Fibroblast of skin of right biceps (primary cell): ENCODE measurements at regions not wholly inside any gene's neighbourhood (a gene's known extent, or its start where the extent isn't known, plus 50 kb on each side); places are given as distances from the start of the nearest gene placed in this dataset.

ENCODE experiments used
- DNase-seq: peaks from one replicate; pipeline ENCODE4 v3.0.0-alpha.2; 2013

DNA sequence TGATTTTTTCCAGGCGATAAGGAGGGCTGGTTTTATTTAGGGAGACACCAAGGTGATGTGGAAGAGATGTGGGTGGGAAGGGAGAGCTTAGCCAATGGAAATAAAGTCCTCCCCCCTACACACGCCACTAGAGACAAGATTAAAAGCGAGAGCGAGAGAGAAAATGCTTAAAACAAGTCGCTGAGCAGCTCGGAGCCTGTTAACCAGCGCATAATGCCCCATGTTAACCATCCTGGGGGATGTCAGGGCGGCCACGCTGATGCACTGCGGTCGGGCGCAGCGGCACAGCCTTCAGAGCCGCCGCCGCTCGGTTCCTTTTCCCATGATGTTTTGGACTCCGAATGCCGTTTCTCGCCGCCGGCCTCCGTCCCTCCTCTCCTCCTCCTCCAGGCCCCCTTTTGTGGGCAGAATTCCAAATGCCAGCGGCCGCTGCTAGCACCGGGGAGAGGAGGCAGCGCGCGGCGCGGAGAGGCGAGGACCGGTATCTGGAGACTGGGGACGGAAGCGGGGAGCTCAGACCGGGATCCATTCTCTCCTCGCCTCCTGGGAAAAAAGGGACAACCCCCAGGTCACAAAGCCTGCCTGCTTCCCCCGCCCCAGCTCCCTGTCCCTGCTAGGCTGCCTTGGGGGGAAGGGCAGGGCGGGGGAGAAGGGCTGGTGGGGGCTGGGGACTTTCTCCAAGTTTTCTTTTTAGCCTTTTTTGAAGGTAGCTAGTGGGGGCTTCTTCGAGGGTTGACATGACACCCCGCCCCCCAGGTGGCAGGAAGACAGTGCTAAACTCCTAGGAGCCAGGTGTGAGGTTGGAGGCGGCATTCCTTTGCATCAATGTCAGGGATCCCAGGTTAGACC is 98.1 kb upstream of the CCL2 start:
- peak; percentile 16 for DNase-seq

DNA sequence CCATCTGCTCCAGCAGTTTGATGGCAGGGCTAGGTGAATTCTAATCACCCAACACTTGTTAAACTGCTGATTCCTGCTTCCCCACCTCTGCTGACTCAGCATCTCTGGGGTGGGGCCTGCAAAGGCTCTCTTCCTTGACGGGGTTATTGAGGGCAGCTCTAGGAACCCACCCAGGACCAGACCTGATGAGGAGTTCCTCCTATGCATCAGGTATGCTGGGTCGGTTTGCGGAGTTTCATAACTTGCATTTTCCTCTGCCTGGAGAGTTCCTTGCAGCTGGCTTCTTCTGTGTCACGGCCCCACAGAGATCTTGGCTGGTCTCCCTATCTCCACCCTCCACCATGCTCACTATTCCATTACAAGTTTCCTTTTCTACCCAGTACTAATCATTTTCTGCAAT is 93.4 kb upstream of the CCL2 start:
- no peak for DNase-seq

DNA sequence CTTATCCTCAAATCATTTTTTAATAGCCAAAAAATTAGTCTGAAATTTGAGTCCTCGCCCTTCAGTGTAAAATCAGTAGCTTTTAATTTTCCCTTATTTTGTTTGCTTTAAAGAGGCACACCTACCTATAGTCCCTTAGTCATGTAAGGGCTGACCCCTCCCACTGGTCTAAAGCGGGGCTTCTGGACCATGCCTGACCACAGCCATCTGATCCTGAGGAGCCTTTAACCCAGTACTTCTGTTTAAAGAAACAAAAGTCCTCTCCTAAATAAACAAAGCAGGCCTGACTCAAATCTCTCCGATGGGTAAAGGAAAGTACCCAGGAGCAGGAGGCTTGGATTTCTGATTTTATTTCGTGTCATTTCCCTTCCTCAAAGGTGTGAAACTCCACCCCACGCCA is 92.0 kb upstream of the CCL2 start:
- no peak for DNase-seq

DNA sequence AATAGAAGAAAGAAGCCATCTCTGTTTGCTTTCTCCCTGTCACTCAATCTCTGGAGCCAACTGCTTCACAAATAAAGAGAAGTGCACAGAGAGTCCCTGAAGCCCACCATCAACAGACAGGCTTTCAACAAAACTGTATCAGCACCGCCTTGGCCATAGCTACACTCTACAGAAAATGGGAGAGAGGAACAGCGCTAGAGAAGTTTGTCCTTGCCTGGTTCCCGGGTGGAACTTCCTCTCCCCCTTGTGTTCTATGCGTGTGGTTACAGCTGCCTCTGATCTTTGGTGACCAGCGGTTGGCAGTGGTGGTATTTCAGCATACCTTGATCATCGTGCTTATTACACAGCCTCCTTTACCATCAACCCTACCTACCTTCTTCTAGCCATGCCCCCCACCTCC is 91.4 kb upstream of the CCL2 start:
- DNase-seq = peak; percentile 24

DNA sequence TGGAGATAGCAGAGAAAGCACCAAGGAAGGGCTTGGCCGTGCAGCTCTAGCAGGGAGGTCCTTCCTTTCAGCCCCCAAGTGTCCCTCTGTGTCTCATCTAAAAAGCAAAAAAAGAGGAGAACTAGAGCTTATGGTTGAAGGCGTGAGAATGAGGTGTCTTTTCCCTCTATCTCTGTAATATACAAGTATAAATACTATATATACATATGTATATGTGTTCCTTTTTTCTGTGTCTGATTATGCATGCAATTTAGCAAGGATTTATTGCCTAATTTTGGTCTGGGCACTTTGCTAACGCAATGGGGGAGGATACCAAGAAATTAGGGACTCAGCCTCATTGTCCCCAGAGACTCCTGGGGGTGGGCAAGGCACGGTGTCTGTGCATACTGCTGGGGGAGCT is 90.2 kb upstream of the CCL2 start:
- DNase-seq = no peak

DNA sequence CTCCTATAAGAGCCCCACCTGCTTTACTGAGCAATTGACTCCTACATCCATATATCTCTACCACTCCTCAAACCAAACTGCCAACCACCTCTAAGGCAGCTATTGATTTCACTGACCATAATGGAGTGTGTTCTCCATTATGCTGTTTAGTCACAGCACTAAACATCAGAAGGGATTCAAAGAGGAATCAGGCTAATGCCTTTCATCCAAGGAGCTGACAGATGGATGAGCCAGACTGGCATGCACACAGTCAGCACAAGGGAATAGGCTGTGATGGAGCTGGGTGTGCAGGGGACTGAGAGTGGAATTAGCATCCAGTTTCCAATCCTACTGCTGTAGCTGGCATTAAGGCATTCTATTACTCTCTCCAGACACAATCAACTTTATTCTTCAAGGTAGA is 88.7 kb upstream of the CCL2 start:
- DNase-seq = no peak

DNA sequence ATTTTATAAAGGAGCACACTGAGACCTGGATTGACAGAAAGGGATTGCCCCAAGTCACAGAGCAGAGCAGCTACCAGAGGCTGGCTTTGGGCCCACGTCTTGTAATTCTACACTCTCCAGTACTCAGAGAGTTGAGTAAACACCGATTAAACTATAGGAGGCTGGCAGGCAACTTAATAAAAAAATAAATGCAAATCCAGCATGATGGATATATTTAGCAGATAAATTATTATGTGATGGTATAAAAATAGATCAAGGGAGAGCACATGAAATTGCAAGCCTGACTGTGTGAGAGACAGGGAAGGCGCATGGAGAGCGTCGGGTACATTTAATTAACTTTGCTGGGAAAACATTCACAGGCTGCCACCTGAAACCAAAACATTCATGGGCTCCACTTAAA is 87.7 kb upstream of the CCL2 start:
- DNase-seq = no peak

DNA sequence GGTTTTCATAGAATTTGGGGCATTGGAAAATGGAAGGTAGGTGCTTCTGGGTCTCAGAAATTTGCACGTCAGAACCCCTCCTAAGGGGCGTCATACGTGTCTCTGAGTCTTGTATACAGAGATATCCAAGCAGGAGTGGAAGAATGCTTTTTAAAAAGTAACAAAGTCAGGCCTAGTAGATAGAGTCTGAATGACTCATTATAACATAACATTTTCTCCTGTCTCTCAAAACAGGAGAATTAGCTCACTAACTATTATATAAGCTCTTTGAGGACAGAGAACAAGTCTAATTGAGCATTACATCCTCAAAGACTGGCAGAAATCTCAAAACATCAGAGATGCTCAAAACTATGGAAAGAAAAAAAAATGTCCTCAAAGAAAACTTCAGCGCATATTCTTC is 86.1 kb upstream of the CCL2 start:
- no peak for DNase-seq

DNA sequence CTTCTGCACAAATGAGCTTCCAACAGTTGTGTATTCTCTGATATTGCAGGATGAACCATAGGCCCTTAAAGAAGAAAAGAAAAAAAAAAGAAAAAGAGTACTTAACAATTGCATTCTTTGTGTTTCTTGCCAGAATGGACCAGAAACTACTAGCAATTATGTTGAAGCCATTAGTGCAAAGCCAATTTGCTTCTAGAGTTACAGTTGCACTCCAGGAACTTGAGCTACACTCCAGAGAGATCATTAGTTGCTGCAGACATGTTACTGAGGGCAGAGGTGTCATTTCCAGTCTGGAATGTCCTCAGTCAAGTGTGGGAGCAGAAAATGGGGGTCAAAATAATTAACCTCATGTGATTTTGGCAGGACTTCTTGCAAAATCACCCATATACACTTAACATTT is 85.6 kb upstream of the CCL2 start:
- DNase-seq = no peak

DNA sequence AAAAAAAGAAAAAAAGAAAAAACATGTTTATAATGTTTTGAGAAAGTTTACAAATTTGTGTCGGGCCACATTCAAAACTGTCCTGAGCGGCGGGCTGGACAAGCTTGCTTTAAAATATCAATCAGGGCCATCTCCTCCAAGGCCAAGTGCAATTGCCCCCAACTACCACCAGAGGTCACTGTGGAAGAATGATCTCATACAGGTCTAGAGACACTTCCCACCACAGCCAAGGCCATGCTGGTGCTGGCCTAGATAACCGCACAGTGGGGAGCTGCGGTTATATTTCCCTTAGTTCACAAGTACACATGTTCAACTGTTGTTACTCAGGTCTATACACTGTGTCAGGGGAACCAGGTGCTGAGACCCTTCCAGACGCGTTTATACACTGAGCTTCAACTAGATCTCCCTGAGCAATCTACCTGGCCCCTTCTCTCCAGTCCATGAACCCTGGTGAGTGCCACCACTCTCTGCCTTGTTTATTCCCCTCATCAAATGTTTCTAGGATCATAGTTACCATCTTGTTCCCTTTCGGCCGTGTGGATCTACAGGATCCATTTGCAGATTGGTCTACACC is 83.8 kb upstream of the CCL2 start:
- DNase-seq = peak; percentile 48

DNA sequence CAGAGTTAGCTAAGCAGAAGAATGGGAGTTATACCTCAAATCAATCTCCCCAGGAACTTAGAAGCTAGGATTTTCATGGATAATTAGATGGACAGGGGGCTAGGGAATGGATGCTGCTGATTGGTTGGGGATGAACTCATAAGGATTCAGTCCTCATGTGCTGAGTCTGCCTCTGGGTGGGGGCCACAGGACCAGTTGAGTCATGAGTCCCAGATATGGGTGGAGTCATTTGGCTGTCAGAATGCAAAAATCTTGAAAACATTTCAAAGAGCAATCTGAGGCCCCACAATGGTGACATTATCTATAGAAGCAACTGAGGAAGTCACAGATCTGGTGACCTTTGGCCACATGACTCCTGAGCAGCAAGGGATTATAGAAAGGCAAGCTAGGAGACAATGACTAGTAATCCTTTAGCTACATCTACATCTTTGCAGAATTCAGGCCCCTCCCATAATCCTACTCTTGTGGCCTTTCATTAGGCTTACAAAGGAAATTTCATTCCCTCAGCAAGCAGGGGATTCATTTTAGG is 82.6 kb upstream of the CCL2 start:
- no peak for DNase-seq

DNA sequence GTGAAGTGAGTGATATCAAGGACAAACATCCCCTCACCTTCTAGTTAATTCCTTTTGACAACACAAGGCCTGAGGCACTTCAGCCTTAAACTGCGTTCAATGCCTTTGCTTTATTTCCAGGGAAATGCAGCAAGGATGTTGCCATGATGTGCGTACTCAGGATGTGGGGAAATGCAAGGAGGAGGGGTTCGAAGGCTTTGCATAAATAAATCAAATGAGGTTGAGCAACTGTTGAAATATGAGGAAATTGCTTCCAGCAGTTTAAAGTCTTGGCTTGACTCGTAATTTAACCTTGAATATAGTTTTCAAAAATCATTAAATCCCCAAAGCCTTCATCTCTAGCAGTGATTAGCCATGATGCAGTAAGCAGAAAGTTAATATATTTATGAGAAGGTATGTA is 81.8 kb upstream of the CCL2 start:
- peak; percentile 73 for DNase-seq

DNA sequence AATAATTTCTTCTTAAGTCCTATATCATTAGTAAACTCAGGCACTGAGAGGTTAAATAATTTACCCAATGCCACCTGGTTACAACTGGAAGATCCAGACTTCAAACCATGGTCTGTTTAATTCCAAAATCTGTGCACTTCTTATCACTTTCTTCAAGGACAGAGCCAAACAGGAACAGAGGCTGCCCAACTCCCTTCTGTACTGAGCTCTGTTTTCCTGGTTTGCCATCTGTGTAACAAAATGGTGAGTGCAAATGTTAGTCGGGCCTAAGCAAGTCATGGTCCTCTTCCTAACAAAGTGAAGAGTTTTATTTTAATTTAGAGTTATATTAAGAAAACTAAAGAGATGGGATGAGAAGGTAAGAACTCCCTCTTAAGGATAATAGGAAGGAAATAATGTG is 80.6 kb upstream of the CCL2 start:
- DNase-seq = no peak

DNA sequence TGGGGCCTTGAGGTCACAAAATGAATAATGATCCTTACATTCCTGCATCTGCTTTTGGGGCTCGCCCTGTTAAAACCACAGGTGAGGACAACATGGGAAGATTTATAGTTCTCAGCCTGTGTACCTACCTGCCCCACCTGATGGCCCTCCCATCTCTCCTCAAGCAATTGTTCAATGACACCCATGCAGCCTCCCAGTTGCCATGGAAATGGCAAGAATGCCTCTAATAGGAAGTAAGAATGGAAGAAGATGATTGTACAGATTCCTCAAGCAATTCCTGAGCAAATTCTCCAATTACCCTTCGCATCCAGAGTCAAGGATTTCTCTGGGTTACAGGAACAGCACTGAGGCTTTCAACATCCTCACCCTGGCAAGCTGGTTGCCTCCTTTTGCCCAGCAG is 78.6 kb upstream of the CCL2 start:
- no peak for DNase-seq

DNA sequence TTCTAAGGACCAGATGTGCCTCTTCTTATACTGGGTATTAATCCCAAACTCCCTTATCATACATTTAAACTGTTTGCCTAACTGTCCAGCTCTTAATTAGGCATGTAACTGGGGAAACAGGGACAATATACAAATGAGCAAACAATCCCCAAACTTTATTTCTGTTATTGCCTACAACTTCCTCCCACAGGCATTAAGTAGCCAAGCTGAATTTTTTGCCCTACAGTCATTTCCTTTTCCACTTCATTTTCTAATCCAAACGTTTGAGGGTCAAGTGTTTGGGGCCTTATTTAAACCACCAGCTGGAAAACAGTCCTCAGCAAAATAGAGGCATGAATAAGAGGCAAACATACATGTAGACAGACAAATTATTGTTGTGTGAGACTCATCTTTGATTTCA is 77.4 kb upstream of the CCL2 start:
- DNase-seq = peak; percentile 67

DNA sequence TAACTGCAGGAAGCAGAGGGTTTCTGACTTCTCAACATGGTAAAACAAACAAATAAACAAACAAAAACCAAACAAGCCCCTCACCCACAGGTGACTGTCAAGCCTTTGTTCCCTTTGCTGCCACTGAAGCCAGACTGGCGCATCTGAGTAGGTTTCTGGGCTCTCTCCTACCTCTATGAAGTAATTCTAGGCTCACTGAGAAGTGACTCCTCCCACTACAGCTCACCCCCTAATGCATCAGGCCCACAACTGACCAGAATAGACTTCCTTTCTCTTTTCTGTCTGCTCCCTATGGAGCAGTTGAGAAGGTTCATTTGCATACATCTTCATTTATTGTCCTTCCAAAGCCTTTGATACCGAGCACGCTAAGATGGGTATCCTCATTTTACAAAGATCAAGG is 77.0 kb upstream of the CCL2 start:
- DNase-seq = no peak

DNA sequence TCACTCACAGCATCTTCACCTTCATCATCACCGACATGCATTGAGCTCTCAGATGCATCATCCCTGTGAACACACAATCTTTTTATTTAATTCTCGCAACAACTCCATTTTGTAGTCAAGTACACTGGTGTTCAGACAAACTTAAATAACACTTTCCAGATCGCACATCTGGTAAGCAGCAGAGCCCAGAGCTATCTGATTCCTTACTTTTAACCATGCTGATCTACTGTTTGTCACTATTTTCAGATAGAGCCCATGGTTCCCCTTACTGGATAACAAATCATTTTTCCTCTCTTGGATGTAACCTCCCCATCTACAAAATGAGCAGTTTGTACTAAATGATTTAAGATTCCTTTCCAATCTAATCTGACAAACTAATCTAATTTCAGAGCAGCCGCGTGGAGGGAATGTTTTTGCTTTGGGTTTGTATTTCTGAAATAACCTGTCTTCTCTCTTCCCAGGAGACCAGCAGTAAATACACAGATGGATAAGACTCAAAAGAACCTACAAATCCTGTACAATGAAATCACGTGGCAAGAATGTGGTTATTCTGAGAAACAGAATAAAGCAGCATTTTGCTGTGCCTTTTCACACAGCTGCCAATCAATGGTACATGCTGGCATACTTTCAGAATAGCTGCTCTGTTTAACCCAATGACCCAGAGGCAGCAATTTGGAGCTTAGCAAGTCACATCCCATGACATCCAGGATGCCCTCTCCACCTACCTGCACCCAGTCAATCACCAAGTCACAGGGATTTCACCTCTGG is 72.9 kb upstream of the CCL2 start:
- no peak for DNase-seq

DNA sequence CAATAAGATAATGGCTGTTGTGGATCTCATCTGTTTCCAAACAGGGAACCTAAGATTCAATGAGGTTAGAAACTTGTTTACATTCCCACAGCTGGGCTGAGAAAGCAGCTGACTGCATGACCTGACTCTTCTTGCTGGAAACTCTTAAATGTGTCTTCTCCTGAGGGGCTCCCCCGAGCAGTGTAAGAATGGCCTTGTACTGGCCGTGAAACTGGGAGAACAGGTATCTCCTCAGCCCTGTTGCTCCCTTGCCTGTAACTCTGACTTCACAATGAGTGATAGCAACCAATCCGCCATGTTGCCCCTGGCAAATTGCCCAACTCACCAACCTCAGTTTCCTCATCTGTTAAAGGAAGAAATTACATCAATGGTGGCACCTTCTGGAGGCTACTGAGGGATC is 59.1 kb upstream of the CCL2 start:
- DNase-seq = no peak

DNA sequence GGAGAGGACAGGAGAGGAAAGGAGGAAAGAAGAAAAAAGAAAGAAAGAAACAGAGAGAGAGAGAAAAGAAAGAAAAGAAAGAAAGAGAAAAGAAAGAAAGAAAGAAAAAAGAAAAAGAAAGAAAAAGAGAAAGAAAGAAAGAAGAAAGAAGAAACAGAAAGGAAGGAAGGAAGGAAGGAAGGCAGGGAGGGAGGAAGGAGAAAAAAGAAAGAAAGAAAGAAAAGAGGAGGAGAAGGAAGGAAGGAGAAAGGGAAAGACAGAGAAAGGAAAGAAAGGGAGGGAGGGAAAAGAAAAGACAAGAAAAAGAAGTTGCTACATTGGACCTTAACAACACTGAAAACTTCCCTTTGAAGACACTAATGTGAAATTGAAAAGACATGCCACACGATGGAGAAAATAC is 56.6 kb upstream of the CCL2 start:
- DNase-seq = no peak

DNA sequence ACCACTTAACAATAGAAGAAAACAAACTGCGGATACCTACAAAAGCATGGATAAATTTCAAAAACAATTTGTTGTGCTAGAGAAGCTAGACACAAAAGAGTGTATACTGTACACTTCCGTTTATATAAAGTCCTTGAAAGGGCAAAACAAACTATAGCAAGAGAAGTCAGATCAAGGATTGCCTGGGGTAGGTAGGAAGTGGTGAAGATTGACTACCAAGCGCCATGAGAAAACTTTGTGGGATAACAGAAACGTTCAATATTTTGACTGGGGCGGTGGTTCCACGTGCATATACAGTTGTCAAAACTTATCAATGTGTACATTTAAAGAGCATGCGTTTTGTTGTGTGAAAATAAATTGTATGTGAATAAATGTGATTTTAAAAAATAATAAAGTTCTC is 55.6 kb upstream of the CCL2 start:
- no peak for DNase-seq

DNA sequence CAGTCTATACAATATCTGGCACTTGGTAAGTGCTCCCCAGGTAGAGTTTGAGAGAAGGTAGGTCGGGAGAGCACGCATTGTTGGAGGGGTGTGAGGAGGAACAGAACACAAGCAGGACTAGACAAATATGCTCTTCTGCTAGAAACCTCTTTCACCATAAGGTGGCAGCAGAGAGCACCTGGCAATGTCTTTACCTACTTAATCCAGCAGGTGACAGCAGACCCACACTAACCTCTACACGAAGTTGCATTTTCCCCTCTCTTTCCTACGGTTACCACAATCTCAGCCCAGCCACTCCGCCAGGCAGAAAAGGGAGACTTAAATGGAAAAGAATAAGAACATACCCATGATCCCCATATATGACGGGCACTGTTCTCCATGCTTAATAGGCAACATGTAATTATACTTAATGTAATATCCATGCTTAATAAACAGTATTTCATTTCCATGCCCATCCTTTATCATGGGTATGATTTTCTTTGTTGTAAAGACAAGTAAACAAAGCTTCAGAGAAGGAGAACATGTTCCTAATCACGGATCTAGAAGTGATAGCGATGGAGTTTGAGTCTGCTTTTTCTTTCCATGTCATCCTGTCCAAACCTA is 55.1 kb upstream of the CCL2 start:
- peak; percentile 74 for DNase-seq

DNA sequence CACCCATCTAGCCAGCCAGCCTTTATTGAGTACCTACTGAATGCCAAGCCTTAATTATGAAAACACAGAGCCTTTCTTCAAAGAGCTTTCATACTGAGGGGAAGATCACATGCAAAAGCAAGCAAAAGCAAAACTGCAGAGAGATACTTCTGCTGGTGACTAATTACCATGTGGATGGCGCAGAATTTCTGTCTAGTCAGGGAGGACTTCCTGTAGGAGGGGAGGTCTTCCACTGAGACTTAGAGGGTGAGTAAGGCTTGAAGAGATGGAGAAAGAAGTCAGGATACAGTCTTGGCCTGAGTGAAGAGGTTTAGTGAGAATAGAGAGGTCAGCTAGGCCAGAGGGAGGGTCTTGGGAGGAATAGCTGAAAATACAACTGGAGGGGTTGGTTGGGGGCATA is 53.9 kb upstream of the CCL2 start:
- no peak for DNase-seq

DNA sequence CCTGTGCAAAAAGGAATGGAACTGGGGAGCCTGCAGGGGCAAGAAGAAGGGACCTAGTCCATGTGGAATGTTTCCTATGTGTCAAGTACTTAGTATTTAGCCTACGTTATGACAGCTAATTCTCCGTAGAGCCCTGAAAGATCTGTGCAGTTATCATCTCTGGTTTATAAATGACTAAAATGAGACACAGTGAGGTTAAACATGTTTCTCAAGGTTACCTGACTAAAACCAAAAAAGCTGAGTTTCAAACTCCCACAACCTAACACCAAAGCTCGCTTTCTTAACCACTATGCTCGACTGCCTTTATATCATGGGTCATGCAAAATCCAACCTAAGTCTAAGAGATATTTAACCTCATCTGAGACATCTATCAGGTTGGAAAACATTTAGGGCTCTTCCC is 53.3 kb upstream of the CCL2 start:
- no peak for DNase-seq
